AG09319 (cell line): ENCODE measurements at regions not wholly inside any gene's neighbourhood (a gene's known extent, or its start where the extent isn't known, plus 50 kb on each side); places are given as distances from the start of the nearest gene placed in this dataset.

ENCODE experiments used
- DNase-seq: peaks from one replicate; pipeline ENCODE4 v3.0.0-alpha.2; 2010; ENCODE audit warnings: low read depth; ENCODE audit errors: extremely low read depth
- CTCF ChIP-seq: IDR thresholded peaks from 2 replicates; pipeline ENCODE4 v1.5.1; 2011; ENCODE audit warnings: low read depth, mild to moderate bottlenecking, inconsistent platforms, low read length, moderate library complexity

GRCh38 chr5:107268241-107268640, 402.5 kb downstream of the EFNA5 start:
- no peak for DNase-seq
- no peak for TF ChIP-seq CTCF

- DNase-seq: no peak
Measured at GRCh38 chr5:107266100-107266499, 404.6 kb downstream of the EFNA5 start.

GRCh38 chr5:107265193-107265592, 405.5 kb downstream of the EFNA5 start:
- DNase-seq: no peak
- TF ChIP-seq CTCF: no peak

More at GRCh38 chr5:107266100-107266499, 404.6 kb downstream of the EFNA5 start:
- TF ChIP-seq CTCF: no peak

- TF ChIP-seq CTCF: no peak
- no peak for DNase-seq
Measured at GRCh38 chr5:107263387-107264018, 407.2 kb downstream of the EFNA5 start.

- no peak for DNase-seq
Measured at GRCh38 chr5:107257885-107258520, 412.7 kb downstream of the EFNA5 start.

GRCh38 chr5:107254902-107255234, 415.9 kb downstream of the EFNA5 start:
- no peak for TF ChIP-seq CTCF
- no peak for DNase-seq

More at GRCh38 chr5:107257885-107258520, 412.7 kb downstream of the EFNA5 start:
- TF ChIP-seq CTCF: no peak

- no peak for TF ChIP-seq CTCF
- no peak for DNase-seq
Measured at GRCh38 chr5:107254214-107254901, 416.4 kb downstream of the EFNA5 start.
